Activated CD8-positive, alpha-beta memory T cell treated with anti-CD3 and anti-CD28 coated beads, Interleukin-2, amount 50 U/mL, for 24 hours (primary cell): ENCODE measurements at regions not wholly inside any gene's neighbourhood (a gene's known extent, or its start where the extent isn't known, plus 50 kb on each side); places are given as distances from the start of the nearest gene placed in this dataset.

ENCODE experiments used
- DNase-seq: peaks from one replicate; pipeline ENCODE4 v3.0.0-alpha.2; 2020; ENCODE audit errors: extremely low read depth

DNA sequence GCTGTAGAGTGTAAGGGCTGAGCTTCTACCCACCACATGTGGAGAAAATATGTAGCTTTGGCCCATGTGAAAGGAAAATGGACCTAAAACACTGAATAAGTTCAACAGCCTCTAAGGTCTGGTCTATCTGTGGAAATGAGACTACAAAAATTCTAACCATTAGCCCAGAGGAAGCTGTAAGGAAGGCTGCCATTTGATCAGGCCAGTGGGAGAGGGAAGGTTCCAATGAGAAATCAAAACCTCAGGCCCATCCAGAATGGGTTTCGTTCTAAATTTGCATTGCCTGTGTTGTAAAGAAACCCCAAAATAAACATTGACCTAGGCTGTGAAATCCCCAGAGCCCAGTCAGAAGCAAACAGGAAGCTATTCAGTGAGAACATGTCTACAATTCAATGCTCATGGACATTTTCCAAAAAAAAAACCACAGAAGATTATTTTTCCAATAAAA, 320.4 kb upstream of the SLC7A11 start:
- no peak for DNase-seq

- DNase-seq: no peak
Observed at GRCh38 chr4:138561906-138562305, 319.8 kb upstream of the SLC7A11 start.

GRCh38 chr4:138561276-138561880, 319.2 kb upstream of the SLC7A11 start:
- DNase-seq: no peak

DNA sequence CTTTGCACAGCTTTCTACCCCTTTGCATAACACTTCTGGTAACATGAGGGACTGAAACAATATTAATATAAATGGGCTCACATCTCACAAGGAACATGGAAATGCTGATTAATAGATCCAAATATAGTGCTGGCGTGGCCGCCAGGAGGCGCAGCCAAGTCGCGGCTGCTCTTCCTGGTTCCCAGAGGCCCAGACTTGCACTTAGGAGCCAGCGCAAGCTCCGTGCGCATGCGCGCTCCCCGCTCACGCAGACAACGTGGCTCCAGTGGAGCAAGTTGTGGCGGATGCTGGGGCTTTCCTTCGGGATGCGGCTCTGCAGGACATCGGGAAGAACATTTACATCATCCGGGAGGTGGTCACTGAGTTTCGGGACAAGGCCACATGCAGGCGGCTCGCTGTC, 318.3 kb upstream of the SLC7A11 start:
- no peak for DNase-seq

DNA sequence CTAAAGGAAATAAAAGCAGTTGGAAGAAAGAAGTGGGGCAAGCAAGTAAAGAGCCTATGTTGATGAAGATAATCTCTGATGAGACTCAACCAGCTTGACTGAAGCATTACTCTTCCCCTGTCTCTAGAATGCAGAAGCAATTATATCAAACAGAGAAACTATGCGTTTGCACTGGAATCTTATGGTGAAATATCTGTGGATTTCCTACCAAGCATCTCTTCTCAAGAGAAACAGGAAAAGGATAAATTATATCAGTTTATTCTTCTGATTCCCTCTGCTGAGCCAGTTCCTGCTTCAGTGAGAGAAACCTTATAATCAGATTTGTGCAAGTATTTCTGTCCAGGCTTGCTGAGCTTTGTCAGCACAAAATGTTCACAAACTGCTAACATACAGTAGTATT, 316.7 kb upstream of the SLC7A11 start:
- DNase-seq: no peak

DNA sequence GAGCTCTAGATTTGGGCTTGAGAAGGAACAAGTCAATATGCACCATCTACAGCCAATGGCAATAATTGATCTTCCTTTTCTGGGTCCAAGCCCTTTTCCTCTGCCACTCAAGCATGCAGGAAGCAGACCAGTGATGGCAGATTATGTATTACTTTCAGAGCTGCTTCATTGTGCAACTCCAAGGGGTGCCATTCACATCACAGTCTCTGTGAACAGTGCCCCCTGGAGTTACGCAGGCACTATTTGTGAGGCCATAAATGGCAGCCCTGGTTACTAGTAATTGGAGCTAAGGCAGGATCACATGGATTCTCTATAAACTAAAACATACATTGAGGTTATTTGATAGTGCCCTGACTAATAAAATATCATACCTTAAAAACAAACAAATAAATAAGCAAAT, 313.4 kb upstream of the SLC7A11 start:
- DNase-seq: no peak

- no peak for DNase-seq
Observed at GRCh38 chr4:138555108-138555507, 313.0 kb upstream of the SLC7A11 start.

- no peak for DNase-seq
Observed at GRCh38 chr4:138553001-138553845, 311.1 kb upstream of the SLC7A11 start.

GRCh38 chr4:138542191-138542776, 300.1 kb upstream of the SLC7A11 start:
- DNase-seq: no peak

- DNase-seq: no peak
Observed at GRCh38 chr4:138540056-138540800, 298.1 kb upstream of the SLC7A11 start.

GRCh38 chr4:138538743-138539142, 296.6 kb upstream of the SLC7A11 start:
- no peak for DNase-seq

DNA sequence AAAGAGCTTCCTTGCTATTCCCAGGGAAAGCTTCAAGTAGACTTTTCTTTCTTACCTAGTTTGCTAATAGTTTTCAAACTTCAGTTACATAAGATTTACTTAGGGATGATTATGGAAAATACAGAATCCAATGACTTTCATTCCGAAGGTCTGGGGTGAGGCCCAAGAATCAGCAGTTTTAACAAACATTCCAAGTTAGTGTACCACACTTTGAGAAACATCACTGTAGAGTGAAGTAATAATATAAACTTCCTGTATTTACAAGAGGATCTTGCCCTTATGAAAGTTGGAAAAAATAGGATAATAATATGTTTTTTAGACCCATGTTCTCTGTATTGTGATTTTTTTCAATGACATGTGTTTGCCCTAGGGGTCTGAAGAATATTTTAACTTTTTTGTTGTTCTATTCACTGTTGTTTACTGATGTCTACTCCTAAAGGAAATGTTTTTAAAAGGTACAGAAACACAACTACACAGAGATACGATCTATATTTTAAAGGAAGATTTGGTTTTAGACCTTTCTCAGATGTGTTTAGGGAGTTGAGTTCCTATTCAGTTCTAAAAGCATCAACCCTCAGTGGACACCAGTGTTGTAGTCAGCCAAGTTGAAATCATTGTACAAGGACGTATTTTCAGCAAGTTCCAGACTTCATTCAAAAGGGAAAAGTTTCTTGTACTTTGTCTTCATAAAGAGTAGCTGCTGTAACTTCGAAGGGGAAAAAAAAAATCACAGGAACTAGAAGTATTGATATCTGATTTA, 295.8 kb upstream of the SLC7A11 start:
- no peak for DNase-seq

DNA sequence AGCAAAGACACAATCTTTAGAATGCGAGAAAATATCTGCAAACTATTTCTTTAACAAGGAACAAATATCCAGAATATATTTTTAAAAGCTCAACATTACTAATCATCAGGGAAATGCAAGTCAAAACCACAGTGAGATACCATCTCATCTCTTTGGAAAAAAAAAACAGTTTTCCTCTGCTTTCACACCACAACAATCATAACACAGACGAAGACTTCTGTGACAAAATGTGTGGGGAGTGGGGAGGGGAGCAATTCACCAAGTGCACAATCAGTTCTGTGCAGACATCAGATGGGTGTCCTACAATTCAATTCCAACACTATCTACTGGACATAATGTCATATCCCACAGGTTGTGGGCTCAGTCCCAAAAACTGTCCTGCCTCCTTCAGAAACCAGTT, 293.2 kb upstream of the SLC7A11 start:
- DNase-seq: no peak

DNA sequence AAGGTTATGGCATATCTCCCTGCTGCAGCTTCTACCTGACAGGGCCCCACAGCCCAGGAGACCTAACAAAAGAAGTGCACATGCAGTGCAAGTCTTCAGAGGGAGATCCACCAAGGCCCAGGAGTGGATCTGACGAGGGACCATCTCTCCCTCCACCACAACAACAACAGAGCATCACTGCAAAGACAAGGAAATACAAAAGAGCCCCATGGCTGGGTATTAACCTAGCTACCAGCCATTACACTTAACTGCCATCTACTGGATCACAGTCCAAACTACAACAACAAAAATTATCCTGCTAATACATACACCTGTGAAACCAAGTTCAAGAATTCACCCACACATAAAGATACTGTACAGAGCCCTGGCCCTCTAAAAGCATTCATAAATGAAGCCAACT, 280.2 kb upstream of the SLC7A11 start:
- no peak for DNase-seq

DNA sequence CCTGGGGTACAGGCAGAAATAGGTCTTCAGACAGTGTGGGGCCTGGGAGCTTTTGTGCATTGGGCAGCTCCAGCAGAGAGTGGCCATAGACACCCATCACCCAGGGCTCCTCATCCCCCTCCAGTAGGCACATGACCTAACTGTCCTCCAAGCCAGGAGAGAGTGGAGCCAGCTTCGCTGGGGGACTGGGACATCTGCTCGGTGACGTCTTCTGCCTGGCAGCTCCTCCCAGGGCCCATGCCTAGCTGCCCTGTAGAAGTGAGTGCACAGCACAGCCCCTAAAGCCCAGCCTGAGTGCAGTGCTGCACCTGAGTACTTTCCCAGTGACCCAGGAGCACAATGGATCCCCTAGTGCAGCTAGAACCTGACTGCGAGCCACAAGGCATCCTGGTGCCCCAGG, 279.7 kb upstream of the SLC7A11 start:
- no peak for DNase-seq

DNA sequence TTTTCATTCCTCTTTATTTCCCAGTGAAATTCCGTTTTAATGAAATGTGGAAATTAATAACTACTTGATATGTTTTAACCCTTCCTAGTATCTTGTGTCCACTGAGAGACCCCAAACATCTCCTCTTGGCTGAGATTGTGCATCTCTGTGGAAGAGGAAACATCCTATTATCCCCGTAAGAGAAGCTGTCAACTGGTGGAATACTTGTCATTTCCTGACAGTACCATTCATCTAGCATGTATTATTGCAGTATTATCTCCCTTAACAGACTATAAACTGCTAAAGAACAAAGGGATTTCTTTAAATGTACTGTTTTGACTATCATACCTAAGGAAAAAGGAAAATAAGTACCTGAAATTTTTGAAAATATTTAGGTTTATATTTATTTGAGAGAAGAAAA, 277.3 kb upstream of the SLC7A11 start:
- no peak for DNase-seq

- no peak for DNase-seq
Observed at GRCh38 chr4:138513535-138513934, 271.4 kb upstream of the SLC7A11 start.

DNA sequence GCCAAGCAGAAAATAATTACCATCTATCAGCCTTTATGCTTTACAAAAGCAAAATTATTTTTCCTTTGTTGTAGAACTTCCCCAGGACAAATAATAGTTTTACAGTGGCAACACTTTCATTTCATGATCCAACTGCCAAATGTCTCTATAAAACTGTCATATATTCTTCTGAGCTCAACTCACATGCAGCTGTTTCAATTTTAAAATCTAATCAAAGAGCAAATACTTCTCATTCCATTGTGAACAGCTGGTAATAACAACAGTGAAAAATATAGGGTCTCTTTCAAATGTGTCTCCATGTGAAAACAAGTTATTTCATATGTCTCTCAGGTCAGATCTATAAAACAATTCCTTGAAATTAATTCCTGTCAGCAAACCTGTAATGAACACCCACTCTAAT, 270.6 kb upstream of the SLC7A11 start:
- DNase-seq: no peak

DNA sequence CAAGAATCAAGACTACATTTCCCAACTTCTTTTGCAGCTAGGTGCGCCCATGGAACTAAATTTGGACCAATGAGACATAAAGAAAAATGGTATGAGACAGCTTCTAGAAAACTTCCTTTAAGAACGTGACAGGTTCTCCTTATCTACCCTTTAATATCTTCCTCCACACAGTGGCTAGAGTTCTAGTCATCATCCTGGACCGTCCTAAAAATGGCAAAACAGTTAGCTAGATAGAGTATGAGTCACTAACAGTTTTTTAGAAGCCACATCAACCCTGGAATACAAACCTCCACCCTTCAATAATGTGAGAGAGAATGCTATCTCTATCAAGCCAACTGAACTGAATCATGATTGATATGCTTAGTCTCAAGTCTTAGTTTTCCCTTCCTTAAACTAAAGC, 267.9 kb upstream of the SLC7A11 start:
- no peak for DNase-seq

DNA sequence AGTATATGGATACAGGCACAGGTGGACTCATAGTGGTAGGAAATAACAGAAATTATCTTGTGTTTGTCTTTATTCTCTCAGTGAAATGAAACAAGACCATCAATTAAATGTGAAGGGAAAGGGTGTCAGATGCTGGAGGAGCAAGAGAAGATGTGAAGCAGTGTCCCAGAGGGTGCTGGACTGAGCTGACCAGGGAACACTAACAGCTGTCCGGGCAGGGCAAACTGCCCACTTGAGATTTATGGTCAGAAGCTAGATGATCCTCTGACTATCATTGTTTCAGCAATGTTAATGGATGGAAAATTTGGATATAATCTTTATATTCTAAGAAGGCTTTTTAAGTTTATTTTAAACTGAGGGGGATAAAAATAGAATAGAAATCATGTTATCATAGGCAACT, 267.2 kb upstream of the SLC7A11 start:
- DNase-seq: no peak

DNA sequence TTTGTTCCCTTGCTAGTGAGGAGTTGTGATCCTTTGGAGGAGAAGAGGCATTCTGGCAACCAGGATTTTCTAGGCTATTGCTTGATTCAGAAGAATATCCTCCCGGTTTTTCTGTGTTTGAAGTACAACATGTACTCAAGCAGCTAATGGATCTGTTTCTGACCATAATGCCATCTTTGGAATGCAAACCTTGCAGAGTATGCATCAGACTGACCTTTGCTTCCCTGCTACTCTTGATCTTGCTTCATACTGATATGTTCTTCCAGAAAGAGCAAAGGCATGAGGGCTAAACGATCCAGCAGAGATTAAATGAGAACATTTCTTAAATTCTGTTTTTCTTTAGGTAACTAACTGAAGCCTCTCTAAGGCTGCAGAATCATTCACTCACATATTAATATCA, 265.4 kb upstream of the SLC7A11 start:
- no peak for DNase-seq

GRCh38 chr4:138501614-138502013, 259.5 kb upstream of the SLC7A11 start:
- DNase-seq: no peak
